B cell (primary cell): ENCODE measurements at regions not wholly inside any gene's neighbourhood (a gene's known extent, or its start where the extent isn't known, plus 50 kb on each side); places are given as distances from the start of the nearest gene placed in this dataset.
"Not testable (repeated sequence)": the region's sequence is repeated elsewhere in the genome, so short reads cannot be mapped to it uniquely, and the experiment has no call there.

ENCODE experiments used
- ATAC-seq: fragments of 200-7000 bp; cut with Tn5 transposase; one replicate; pipeline ENCODE4 v1.10.0; 2021; ENCODE audit warnings: low read depth, mild to moderate bottlenecking, moderate number of reproducible peaks, moderate library complexity
- CTCF ChIA-PET: fragments of 350-600 bp; sonication (Branson Sonifier 250); formaldehyde crosslinking; loops from one replicate; lab custom pipeline; 2021; ENCODE audit warnings: antibody characterized with exemption, inconsistent platforms; lab: Charles Lee
- POLR2A ChIA-PET: fragments of 350-600 bp; sonication (Branson Sonifier 250); formaldehyde crosslinking; loops from one replicate; lab custom pipeline; 2021; ENCODE audit warnings: antibody characterized with exemption; lab: Charles Lee
- DNase-seq: peaks from one replicate; pipeline ENCODE4 v3.0.0; 2013
- H2AFZ ChIP-seq: 2 replicates; pipeline ENCODE4 v1.6.1; 2012; ENCODE audit warnings: mild to moderate bottlenecking, low read depth, low read length; ENCODE audit not compliant: insufficient read depth, poor library complexity, severe bottlenecking
- H3K27ac ChIP-seq, 2 donors: 1 replicate in 1 of 2; 2 replicates in 1 of 2; pipeline ENCODE4 v1.5.1; 2012 to 2013; ENCODE audit warnings: low read length in 2 of 2, mild to moderate bottlenecking in 2 of 2, moderate library complexity in 1 of 2
- H3K27me3 ChIP-seq, 4 experiments: fragments of 200-600 bp in 1 of 4; sonication (generic) in 1 of 4; replicated peaks in 1 of 4; 1 replicate in 2 of 4; 2 replicates in 2 of 4; pipeline versions ENCODE4 v1.6.1 to v1.7.0; 2013 to 2016; ENCODE audit warnings: low read length in 3 of 4, mild to moderate bottlenecking in 2 of 4, mixed read lengths in 1 of 4, moderate library complexity in 1 of 4; ENCODE audit not compliant: insufficient read depth in 4 of 4, control insufficient read depth in 3 of 4; ENCODE audit errors: control extremely low read depth in 1 of 4
- H3K36me3 ChIP-seq, 2 experiments: replicated peaks in 1 of 2; 1 replicate in 1 of 2; 2 replicates in 1 of 2; pipeline versions ENCODE4 v1.6.1 to v1.7.1; 2013; ENCODE audit warnings: low read length in 1 of 2; ENCODE audit not compliant: insufficient read depth in 2 of 2, control insufficient read depth in 1 of 2; ENCODE audit errors: control extremely low read depth in 1 of 2, extremely low read depth in 1 of 2
- H3K4me1 ChIP-seq, 2 donors: fragments of 200-600 bp in 1 of 2; sonication (generic) in 1 of 2; 1 replicate in 1 of 2; 2 replicates in 1 of 2; pipeline versions ENCODE4 v1.5.1 to v1.6.1; 2013 to 2017; ENCODE audit warnings: low read length in 2 of 2; ENCODE audit not compliant: control insufficient read depth in 2 of 2, insufficient read depth in 2 of 2
- H3K4me2 ChIP-seq: replicated peaks from 2 replicates; pipeline ENCODE3; 2012; ENCODE audit warnings: mild to moderate bottlenecking, low read depth, low read length; ENCODE audit not compliant: poor library complexity, severe bottlenecking
- H3K4me3 ChIP-seq, 5 experiments: fragments of 200-600 bp in 1 of 5; sonication (generic) in 1 of 5; 1 replicate in 3 of 5; 2 replicates in 2 of 5; pipeline versions ENCODE4 v1.5.1 to v1.7.0; 2011 to 2016; ENCODE audit warnings: low read length in 4 of 5, mild to moderate bottlenecking in 4 of 5, low read depth in 2 of 5, control low read depth in 1 of 5, moderate library complexity in 1 of 5; ENCODE audit not compliant: insufficient read depth in 1 of 5; ENCODE audit errors: control extremely low read depth in 1 of 5, extremely low read depth in 1 of 5
- H3K79me2 ChIP-seq: fragments of 200-600 bp; sonication (generic); one replicate; pipeline ENCODE4 v1.6.0; 2016; ENCODE audit warnings: low read length; ENCODE audit not compliant: control insufficient read depth, insufficient read depth
- H3K9ac ChIP-seq: fragments of 200-600 bp; sonication (generic); 2 replicates; pipeline ENCODE4 v1.6.1; 2017; ENCODE audit warnings: mild to moderate bottlenecking, low read length, moderate library complexity
- H3K9me3 ChIP-seq, 3 donors: one replicate each; pipeline versions ENCODE4 v1.6.1 to v1.7.1; 2013; ENCODE audit warnings: low read length in 2 of 3; ENCODE audit not compliant: control insufficient read depth in 2 of 3, insufficient read depth in 1 of 3; ENCODE audit errors: control extremely low read depth in 1 of 3
- H4K20me1 ChIP-seq: 2 replicates; pipeline ENCODE4 v1.6.0; 2012; ENCODE audit warnings: mild to moderate bottlenecking, low read length; ENCODE audit not compliant: insufficient read depth, control insufficient read depth, poor library complexity, severe bottlenecking
- H3K27ac Mint-ChIP-seq: one replicate; pipeline ENCODE4 v1.8.0; 2021; ENCODE audit warnings: mixed read lengths
- H3K27me3 Mint-ChIP-seq: one replicate; pipeline ENCODE4 v1.8.0; 2021; ENCODE audit warnings: mixed read lengths
- H3K4me1 Mint-ChIP-seq: one replicate; pipeline ENCODE4 v1.8.0; 2021; ENCODE audit warnings: mixed read lengths
- H3K4me3 Mint-ChIP-seq: one replicate; pipeline ENCODE4 v1.8.0; 2021; ENCODE audit warnings: mixed read lengths
- H3K9me3 Mint-ChIP-seq: one replicate; pipeline ENCODE4 v1.8.0; 2022; ENCODE audit warnings: mixed read lengths; ENCODE audit not compliant: insufficient read depth
- CTCF ChIP-seq: fragments of 200-600 bp; IDR thresholded peaks from one replicate; pipeline ENCODE4 v1.8.0; 2022; ENCODE audit warnings: antibody characterized with exemption, mild to moderate bottlenecking
- EZH2 ChIP-seq: IDR thresholded peaks from 2 replicates; pipeline ENCODE4 v1.6.1; 2012; ENCODE audit warnings: borderline replicate concordance, low read depth, mild to moderate bottlenecking, moderate library complexity, low read length; ENCODE audit not compliant: insufficient read depth, poor library complexity, severe bottlenecking
- WGBS: methylation state at CpG from one replicate; pipeline ENCODE4 v1.1.5; 2013; ENCODE audit warnings: missing lambda C conversion rate; ENCODE audit not compliant: insufficient coverage; 5-methylcytosine and 5-hydroxymethylcytosine counted together
- intact Hi-C: fragments of 100-400 bp; cut with micrococcal nuclease; formaldehyde crosslinking; loops from one replicate; pipeline ENCODE4 v1.10.0; 2022

- no peaks in the 10 kb centered on the region for H3K27me3 Mint-ChIP-seq
- peaks cover 2% of the 10 kb centered on the region for H3K9me3 Mint-ChIP-seq
- POLR2A ChIA-PET = no interaction called here
- Histone ChIP-seq H4K20me1 (no peaks in the 10 kb centered on the region), H3K27ac (no peak overlapping the region), H3K27me3 (no peaks in the 10 kb centered on the region), H3K4me3 (no peak overlapping the region), H3K9me3 (no peaks in the 10 kb centered on the region), H3K9ac (no peak overlapping the region), H2AFZ (no peak overlapping the region), H3K36me3 (no peaks in the 10 kb centered on the region), H3K4me2 (no peak overlapping the region), H3K4me1 (no peaks in the 10 kb centered on the region), H3K79me2 (no peaks in the 10 kb centered on the region)
- no peaks in the 10 kb centered on the region for H3K4me1 Mint-ChIP-seq
- no peak for DNase-seq
- no peak for ATAC-seq
- WGBS = no CpG with 5 or more reads among the region's 1 CpG
- intact Hi-C loops = no loop called here
- CTCF ChIA-PET = no interaction called here
- TF ChIP-seq CTCF (no peak), EZH2 (no peak)
- no peak overlapping the region for H3K4me3 Mint-ChIP-seq
- no peak overlapping the region for H3K27ac Mint-ChIP-seq
Observed at GRCh38 chr11:24206511-24206910, 290.3 kb upstream of the LUZP2 start.

- Mint-ChIP-seq H3K9me3 (peaks cover 6% of the 10 kb centered on the region), H3K4me3 (no peak overlapping the region), H3K4me1 (no peaks in the 10 kb centered on the region), H3K27me3 (no peaks in the 10 kb centered on the region), H3K27ac (no peak overlapping the region)
- H4K20me1 ChIP-seq = no peaks in the 10 kb centered on the region
- CTCF ChIA-PET = no interaction called here
- H3K4me3 ChIP-seq = no peak overlapping the region
- ATAC-seq (no peak), DNase-seq (no peak)
- 71% methylated on average over 1 of the region's 1 CpG for WGBS
- intact Hi-C loops = no loop called here
- no peaks in the 10 kb centered on the region for H3K36me3 ChIP-seq
- peaks cover 0 to 8% (median 0%) of the 10 kb centered on the region in 3 donors for H3K9me3 ChIP-seq
- H3K27me3 ChIP-seq = no peaks in the 10 kb centered on the region
- H3K4me2 ChIP-seq = no peak overlapping the region
- no peak overlapping the region for H3K9ac ChIP-seq
- no peak overlapping the region for H2AFZ ChIP-seq
- POLR2A ChIA-PET = no interaction called here
- TF ChIP-seq EZH2 (no peak), CTCF (no peak)
- no peaks in the 10 kb centered on the region for H3K79me2 ChIP-seq
- H3K4me1 ChIP-seq = no peaks in the 10 kb centered on the region
- H3K27ac ChIP-seq = no peak overlapping the region
Observed at GRCh38 chr11:24216488-24216887, 280.4 kb upstream of the LUZP2 start.

- H3K27me3 Mint-ChIP-seq, H3K4me1 Mint-ChIP-seq, H3K9me3 ChIP-seq, H4K20me1 ChIP-seq, H3K27ac ChIP-seq, H3K4me3 Mint-ChIP-seq, CTCF ChIA-PET, H3K27me3 ChIP-seq, H3K27ac Mint-ChIP-seq, H3K4me3 ChIP-seq, H3K9me3 Mint-ChIP-seq, ATAC-seq, POLR2A ChIA-PET, H3K79me2 ChIP-seq, H2AFZ ChIP-seq, H3K36me3 ChIP-seq, H3K4me1 ChIP-seq, DNase-seq, intact Hi-C loops, H3K9ac ChIP-seq, H3K4me2 ChIP-seq: not testable (repeated sequence)
- WGBS = 90% methylated on average over 10 of the region's 11 CpGs
Observed at GRCh38 chr11:24217319-24217718, 279.5 kb upstream of the LUZP2 start.
